T-helper 1 cell treated with Interleukin-12 subunit alpha and Interleukin-12 subunit beta and Interleukin-4 antibody, amounts not matched to agents 30 μg/mL and 1 μg/mL, for 36 hours (primary cell): ENCODE measurements at regions not wholly inside any gene's neighbourhood (a gene's known extent, or its start where the extent isn't known, plus 50 kb on each side); places are given as distances from the start of the nearest gene placed in this dataset.

ENCODE experiments used
- H3K27ac Mint-ChIP-seq: one replicate; pipeline ENCODE4 v1.8.0; 2021; ENCODE audit warnings: mild to moderate bottlenecking, mixed read lengths
- H3K27me3 Mint-ChIP-seq: one replicate; pipeline ENCODE4 v1.8.0; 2021; ENCODE audit warnings: low read depth, mixed read lengths
- H3K36me3 Mint-ChIP-seq: one replicate; pipeline ENCODE4 v1.8.0; 2021; ENCODE audit warnings: low read depth, mixed read lengths
- H3K4me1 Mint-ChIP-seq: one replicate; pipeline ENCODE4 v1.8.0; 2021; ENCODE audit warnings: low read depth, mixed read lengths
- H3K4me3 Mint-ChIP-seq: one replicate; pipeline ENCODE4 v1.8.0; 2021; ENCODE audit warnings: mild to moderate bottlenecking, moderate library complexity, mixed read lengths
- H3K9me3 Mint-ChIP-seq: one replicate; pipeline ENCODE4 v1.8.0; 2021; ENCODE audit warnings: mixed read lengths

DNA sequence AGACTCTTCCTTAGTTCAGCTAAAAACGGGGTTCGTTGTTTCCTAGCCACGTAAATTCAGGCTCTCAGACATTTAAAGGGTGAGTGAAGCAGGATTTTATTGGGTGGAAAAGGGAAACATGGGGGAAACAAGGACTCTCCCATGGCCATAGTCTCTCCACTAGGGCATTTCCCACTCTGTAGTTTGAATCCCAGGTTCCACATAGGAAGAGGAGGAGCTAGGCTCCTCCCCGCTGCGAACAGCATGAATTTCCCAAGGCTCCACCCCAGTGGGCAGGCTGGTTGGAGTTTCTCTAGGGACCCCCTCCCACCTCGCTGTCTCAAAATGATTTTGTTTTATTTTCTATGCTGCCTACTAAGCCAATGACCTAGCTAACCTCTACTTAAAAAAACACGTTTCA, 2170.8 kb upstream of the PCDH20 start:
- H3K4me1 Mint-ChIP-seq = no peaks in the 10 kb centered on the region
- no peak overlapping the region for H3K4me3 Mint-ChIP-seq
- peaks cover 19% of the 10 kb centered on the region for H3K9me3 Mint-ChIP-seq
- H3K27ac Mint-ChIP-seq = no peak overlapping the region
- no peaks in the 10 kb centered on the region for H3K27me3 Mint-ChIP-seq
- H3K36me3 Mint-ChIP-seq = no peaks in the 10 kb centered on the region

DNA sequence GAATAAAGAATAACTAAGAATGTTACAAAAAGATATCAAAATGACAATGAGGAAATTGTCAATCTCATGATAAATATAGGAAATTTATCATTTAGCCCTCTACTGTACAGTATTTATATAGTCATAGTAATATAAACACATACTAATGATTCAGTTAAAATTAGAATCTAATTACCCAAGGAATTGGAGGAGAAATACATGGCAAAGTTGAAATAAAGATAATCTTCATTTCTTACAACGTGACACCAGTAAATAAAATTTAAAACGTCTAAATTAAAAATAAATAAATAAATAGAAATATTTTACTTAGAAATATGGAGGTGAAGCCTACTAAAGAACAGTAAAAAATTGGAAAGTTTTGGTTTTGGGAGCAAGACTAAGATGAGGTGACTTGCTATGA, 2163.1 kb upstream of the PCDH20 start:
- no peak overlapping the region for H3K27ac Mint-ChIP-seq
- no peaks in the 10 kb centered on the region for H3K27me3 Mint-ChIP-seq
- no peaks in the 10 kb centered on the region for H3K36me3 Mint-ChIP-seq
- no peaks in the 10 kb centered on the region for H3K4me1 Mint-ChIP-seq
- no peak overlapping the region for H3K4me3 Mint-ChIP-seq
- H3K9me3 Mint-ChIP-seq = peaks cover 28% of the 10 kb centered on the region

DNA sequence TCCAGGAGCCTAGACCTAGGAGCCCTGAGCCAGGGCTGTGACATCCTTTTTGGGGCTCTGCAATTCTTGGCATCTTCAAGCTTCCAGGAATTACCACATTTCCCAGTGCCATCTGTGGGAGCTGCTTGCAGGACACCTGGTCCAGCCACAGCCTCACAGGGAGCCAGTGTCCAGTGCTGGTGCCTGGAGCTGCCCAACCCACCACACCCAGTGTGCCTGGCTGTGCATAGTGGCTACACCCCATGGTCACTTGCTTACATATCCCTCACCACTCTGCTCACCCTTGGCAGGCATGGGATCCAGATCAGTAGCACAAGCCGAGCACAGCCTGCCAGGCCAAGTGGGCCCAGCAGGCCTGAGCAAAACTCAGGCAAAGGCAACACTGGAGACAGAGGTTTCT, 2151.4 kb upstream of the PCDH20 start:
- no peak overlapping the region for H3K4me3 Mint-ChIP-seq
- no peaks in the 10 kb centered on the region for H3K4me1 Mint-ChIP-seq
- H3K9me3 Mint-ChIP-seq = peaks cover 3% of the 10 kb centered on the region
- H3K27me3 Mint-ChIP-seq = no peaks in the 10 kb centered on the region
- no peaks in the 10 kb centered on the region for H3K36me3 Mint-ChIP-seq
- H3K27ac Mint-ChIP-seq = no peak overlapping the region

DNA sequence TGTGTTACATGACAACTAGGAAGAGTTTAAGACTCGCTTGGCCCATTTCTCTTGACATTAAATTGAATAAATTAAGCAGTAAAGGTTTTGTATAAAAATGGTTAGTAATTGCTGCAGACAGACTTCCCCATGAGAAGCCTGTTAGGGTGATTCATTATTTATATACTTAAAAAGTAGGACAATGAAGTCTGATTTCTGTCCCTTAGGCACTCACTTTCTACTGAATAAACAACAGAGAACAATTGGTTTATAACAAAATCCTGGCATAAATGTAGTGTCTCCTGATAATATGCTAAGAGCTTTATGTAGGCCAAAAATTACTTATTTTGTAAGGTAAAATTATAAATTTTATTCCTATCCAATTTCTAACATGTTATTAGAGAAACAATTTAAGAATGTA, 2138.5 kb upstream of the PCDH20 start:
- H3K4me1 Mint-ChIP-seq = no peaks in the 10 kb centered on the region
- H3K27ac Mint-ChIP-seq = no peak overlapping the region
- no peaks in the 10 kb centered on the region for H3K27me3 Mint-ChIP-seq
- H3K9me3 Mint-ChIP-seq = peaks cover 11% of the 10 kb centered on the region
- no peak overlapping the region for H3K4me3 Mint-ChIP-seq
- no peaks in the 10 kb centered on the region for H3K36me3 Mint-ChIP-seq

DNA sequence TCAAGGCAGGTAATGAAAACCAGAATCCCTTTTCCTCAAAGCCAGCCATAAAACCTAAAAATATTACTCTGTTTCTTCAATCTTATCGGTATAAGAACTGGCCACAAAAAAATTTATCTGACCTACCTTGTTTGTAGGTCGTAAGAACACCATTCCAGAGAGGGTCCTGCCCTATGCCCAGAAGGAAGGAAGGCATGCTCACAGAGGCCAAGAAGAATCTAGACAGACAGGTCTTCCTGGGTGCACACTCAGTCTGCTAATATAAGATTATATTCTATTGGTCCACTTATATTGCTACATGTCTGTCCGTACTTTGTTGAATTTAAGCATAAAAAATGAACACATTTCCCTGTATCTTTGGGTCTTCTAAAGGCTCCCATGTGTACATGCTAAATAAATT, 2136.1 kb upstream of the PCDH20 start:
- Mint-ChIP-seq H3K27ac (no peak overlapping the region), H3K27me3 (no peaks in the 10 kb centered on the region), H3K9me3 (peaks cover 5% of the 10 kb centered on the region), H3K4me3 (no peak overlapping the region), H3K36me3 (no peaks in the 10 kb centered on the region), H3K4me1 (no peaks in the 10 kb centered on the region)

DNA sequence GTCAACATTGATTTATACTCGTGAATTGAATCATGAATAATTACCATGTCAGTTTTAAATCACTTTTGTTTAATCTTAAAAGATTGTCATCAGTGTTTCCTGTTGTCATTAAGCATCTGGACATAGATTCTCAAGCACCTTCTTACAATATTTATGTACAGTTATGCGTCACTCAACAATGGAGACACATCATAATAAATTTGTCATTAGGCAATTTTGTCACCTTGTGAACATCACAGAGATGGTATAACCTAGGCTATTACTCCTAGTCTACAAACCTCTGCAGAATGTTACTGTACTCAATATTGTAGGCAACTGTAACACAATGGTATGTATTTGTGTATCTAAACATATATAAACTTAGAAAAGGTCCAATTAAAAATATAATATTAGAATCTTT, 2130.9 kb upstream of the PCDH20 start:
- peaks cover 8% of the 10 kb centered on the region for H3K9me3 Mint-ChIP-seq
- H3K4me1 Mint-ChIP-seq = no peaks in the 10 kb centered on the region
- no peak overlapping the region for H3K27ac Mint-ChIP-seq
- no peak overlapping the region for H3K4me3 Mint-ChIP-seq
- H3K36me3 Mint-ChIP-seq = no peaks in the 10 kb centered on the region
- no peaks in the 10 kb centered on the region for H3K27me3 Mint-ChIP-seq

DNA sequence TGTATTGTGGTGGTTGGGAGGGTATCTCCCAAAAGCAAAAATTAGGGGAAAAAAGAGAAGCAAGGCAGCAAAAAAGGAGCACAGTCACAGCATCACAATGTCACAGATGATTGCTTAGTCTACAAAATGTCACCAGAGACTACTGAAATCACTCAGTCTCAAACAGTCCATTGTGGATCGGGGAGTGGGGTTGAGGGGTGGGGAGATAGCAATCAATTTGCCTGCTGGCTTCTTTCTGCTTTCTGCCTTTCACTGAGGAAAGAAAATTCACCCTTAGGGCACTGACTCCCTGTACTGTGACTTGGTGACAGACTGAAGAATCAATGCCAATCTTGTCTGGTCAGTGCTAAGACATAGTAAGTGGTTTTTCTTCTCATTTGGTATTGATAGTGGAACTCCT, 2127.1 kb upstream of the PCDH20 start:
- Mint-ChIP-seq H3K27me3 (no peaks in the 10 kb centered on the region), H3K9me3 (peaks cover 10% of the 10 kb centered on the region), H3K27ac (no peak overlapping the region), H3K36me3 (no peaks in the 10 kb centered on the region), H3K4me3 (no peak overlapping the region), H3K4me1 (no peaks in the 10 kb centered on the region)

DNA sequence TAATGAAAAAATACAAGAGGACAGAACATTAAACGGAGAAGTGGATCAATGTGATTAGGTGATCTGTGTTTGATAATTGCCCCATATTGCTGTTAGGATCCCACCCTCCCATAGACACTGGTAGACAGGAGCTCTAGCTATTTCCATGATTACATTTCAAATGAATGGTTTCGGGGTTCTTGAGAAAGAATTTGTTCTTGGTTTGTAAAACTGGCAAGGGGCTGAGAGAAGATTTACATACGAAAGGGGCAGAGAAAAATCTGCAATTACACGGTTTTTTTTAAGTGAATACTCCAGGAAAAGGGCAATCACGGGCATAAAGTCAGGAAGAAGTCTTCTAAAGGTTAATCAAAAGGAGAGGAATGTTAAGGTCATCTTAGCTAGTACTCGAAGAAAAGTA, 2125.7 kb upstream of the PCDH20 start:
- H3K36me3 Mint-ChIP-seq = no peaks in the 10 kb centered on the region

DNA sequence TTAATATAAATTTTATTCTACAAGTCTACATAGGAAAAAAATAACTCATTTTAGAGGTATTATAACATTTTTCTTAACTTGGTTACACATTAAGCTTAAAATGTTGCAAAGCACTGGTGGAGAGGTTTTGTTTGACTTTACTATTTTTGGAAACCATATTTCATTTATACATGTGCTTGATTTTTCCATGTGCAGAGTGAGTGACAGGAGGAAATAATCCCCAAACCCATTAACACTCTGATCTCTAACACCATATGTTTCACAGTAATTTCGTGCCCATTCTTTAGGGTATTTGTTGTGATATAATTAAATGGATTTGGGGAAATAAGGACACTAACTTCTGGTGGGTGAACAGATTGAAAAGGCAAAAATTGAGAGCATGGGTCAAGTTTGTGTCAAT, 2124.4 kb upstream of the PCDH20 start:
- H3K27ac Mint-ChIP-seq = no peak overlapping the region
- no peak overlapping the region for H3K4me3 Mint-ChIP-seq
- H3K9me3 Mint-ChIP-seq = peaks cover 10% of the 10 kb centered on the region
- H3K36me3 Mint-ChIP-seq = no peaks in the 10 kb centered on the region
- no peaks in the 10 kb centered on the region for H3K4me1 Mint-ChIP-seq
- H3K27me3 Mint-ChIP-seq = no peaks in the 10 kb centered on the region

More for the DNA sequence above, 2125.7 kb upstream of the PCDH20 start:
- Mint-ChIP-seq H3K27ac (no peak overlapping the region), H3K4me3 (no peak overlapping the region), H3K4me1 (no peaks in the 10 kb centered on the region), H3K9me3 (peaks cover 10% of the 10 kb centered on the region), H3K27me3 (no peaks in the 10 kb centered on the region)

DNA sequence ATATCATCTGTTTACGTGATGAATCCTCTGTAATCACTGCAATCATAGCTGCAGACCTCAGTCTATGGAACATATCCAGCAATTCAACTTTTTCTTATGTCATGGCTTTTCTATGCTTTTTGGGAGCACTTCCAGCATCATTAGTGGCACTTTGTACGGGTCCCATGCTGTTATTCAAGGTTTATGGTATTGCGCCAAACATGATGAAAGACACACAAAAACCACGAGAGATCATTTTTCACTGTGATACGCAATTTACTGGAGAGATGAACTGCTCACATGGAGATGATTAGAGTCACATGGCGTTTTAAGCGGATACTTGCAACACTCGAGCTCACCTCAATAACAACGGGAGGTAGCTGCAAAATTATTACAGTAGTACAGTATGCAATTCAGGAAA, 2101.7 kb upstream of the PCDH20 start:
- Mint-ChIP-seq H3K4me3 (no peak overlapping the region), H3K4me1 (no peaks in the 10 kb centered on the region), H3K36me3 (no peaks in the 10 kb centered on the region), H3K9me3 (no peaks in the 10 kb centered on the region), H3K27ac (no peak overlapping the region), H3K27me3 (no peaks in the 10 kb centered on the region)

DNA sequence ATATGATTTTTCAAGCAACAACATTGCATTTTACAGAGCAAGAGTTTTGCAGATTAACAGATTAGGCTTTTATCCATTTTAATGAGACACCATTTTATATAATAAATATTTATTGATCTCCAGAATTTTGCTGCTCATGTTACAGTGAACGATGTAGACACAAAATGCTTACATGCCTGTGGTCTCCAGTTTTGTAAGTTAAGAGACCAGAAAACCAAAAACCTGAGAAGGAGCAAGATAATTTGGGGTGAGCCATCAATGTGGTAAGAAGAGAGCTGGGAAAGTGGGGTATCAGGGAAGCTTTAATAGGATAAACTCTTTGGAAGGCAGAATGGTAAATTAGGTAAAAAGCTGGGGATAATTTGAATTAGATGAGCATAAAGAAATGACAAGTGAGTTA, 2100.5 kb upstream of the PCDH20 start:
- Mint-ChIP-seq H3K4me1 (no peaks in the 10 kb centered on the region), H3K27me3 (no peaks in the 10 kb centered on the region), H3K27ac (no peak overlapping the region), H3K4me3 (no peak overlapping the region), H3K9me3 (no peaks in the 10 kb centered on the region), H3K36me3 (no peaks in the 10 kb centered on the region)

DNA sequence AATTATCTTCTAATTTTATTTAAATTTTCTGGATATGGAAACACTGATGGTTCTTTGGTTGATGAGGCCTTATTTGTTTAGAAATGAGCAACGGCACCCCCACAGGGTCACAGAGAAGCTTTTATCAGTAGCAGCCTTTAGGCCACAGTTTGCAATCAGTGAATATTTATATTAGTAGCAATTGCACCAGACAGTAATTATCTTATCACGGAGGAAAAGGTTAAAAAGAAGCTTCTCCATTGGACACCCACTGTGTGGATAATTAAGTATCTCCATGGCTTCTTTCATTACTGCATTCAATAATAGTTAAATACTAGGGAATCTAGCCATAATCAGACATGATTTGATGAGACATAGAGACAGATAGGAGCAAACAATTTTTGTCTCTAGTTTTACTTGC, 2099.2 kb upstream of the PCDH20 start:
- Mint-ChIP-seq H3K4me1 (no peaks in the 10 kb centered on the region), H3K27ac (no peak overlapping the region), H3K4me3 (no peak overlapping the region), H3K9me3 (peaks cover 5% of the 10 kb centered on the region), H3K36me3 (no peaks in the 10 kb centered on the region), H3K27me3 (no peaks in the 10 kb centered on the region)

DNA sequence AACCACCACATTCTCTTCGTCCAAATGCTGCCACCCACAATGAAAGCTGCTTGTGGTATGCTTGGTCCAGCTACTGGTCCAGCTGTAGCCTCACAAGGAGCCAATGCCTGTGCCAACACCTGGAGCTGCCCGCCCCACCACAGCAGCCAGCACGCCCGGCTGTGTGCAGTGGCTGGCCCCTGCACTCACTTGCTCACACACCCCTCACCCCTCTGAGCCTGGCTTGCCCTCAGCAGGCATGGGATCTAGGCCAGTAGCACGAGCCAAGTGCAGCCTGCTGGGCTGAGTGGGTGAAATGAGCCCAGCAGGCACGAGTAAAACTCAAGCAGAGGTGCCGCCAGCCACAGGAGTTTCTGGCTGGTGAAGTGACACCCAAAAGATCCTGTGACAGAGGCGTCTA, 2096.4 kb upstream of the PCDH20 start:
- no peak overlapping the region for H3K4me3 Mint-ChIP-seq
- no peaks in the 10 kb centered on the region for H3K4me1 Mint-ChIP-seq
- peaks cover 10% of the 10 kb centered on the region for H3K9me3 Mint-ChIP-seq
- no peaks in the 10 kb centered on the region for H3K27me3 Mint-ChIP-seq
- no peak overlapping the region for H3K27ac Mint-ChIP-seq
- no peaks in the 10 kb centered on the region for H3K36me3 Mint-ChIP-seq

DNA sequence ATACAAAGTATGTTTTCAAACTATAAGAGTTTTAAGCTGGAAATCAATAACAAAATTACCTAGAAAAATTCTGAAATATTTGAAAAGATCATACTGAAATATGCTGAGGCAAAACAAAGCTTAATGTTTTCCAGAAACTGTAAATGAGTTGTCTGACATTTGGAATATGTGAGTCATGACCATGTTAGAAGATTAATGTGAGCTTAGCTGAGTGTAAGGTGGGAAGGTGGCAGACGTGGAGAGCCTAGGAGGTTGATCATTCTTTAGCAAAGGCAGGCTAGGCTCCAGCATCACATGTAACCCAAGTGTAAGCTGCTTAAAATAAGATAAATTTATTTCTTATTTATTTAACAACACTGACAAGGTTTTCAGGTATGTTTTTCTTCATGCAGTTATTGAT, 2086.1 kb upstream of the PCDH20 start:
- no peak overlapping the region for H3K4me3 Mint-ChIP-seq
- no peak overlapping the region for H3K27ac Mint-ChIP-seq
- H3K4me1 Mint-ChIP-seq = no peaks in the 10 kb centered on the region
- H3K36me3 Mint-ChIP-seq = no peaks in the 10 kb centered on the region
- no peaks in the 10 kb centered on the region for H3K27me3 Mint-ChIP-seq
- H3K9me3 Mint-ChIP-seq = peaks cover 10% of the 10 kb centered on the region

DNA sequence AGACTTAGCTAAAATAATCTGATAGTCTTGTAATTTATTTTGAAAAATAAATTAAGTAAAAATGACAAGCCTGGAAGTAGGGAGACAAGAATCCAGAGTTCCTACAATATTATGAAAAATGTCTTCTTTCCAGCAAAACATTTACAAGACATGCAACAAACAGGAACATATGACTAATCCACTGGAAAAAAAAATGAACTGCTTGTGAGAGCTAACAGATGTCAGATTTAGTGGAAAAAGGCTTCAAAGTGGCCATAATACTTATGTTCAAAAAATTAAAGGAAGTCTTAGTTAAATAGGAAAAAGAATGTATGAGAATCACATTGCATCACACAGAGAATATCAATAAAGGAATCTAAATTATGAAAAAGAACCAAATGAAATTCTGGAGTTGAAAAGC, 2082.0 kb upstream of the PCDH20 start:
- Mint-ChIP-seq H3K27me3 (no peaks in the 10 kb centered on the region), H3K27ac (no peak overlapping the region), H3K4me1 (no peaks in the 10 kb centered on the region), H3K36me3 (no peaks in the 10 kb centered on the region), H3K4me3 (no peak overlapping the region), H3K9me3 (peaks cover 13% of the 10 kb centered on the region)

DNA sequence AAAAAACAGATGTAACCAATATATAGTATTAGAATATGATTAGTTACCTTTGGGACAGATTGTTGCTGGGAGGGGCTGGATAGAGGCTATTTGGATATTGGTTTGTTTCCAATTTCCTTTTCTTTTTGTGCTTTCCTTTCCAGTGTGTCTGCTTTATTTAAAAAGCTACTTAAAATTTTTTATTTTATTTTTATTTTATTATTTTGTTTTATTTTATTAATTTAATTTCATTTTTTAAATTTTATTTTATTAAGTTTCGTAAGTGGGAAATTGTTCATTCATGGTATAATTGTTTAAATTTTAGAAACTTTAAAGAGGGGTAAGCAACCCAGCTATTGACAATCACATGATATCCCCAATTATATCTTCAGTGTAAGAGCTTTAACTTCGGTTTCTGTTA, 2077.0 kb upstream of the PCDH20 start:
- H3K27ac Mint-ChIP-seq = no peak overlapping the region
- H3K9me3 Mint-ChIP-seq = peaks cover 5% of the 10 kb centered on the region
- no peak overlapping the region for H3K4me3 Mint-ChIP-seq
- H3K27me3 Mint-ChIP-seq = no peaks in the 10 kb centered on the region
- H3K36me3 Mint-ChIP-seq = no peaks in the 10 kb centered on the region
- H3K4me1 Mint-ChIP-seq = no peaks in the 10 kb centered on the region
